HG02943 (cell line): ENCODE measurements at regions not wholly inside any gene's neighbourhood (a gene's known extent, or its start where the extent isn't known, plus 50 kb on each side); places are given as distances from the start of the nearest gene placed in this dataset.

Source experiments
- ATAC-seq: cut with Tn5 transposase; IDR thresholded peaks from one replicate; pipeline ENCODE4 v1.9.1; 2021; ENCODE audit warnings: mild to moderate bottlenecking, low read depth, moderate library complexity; ENCODE audit not compliant: unreplicated experiment

GRCh38 chr1:187078916-187079315, 250.2 kb downstream of the PLA2G4A start:
- ATAC-seq = no peak

GRCh38 chr1:187079330-187079729, 250.6 kb downstream of the PLA2G4A start:
- no peak for ATAC-seq

- ATAC-seq = no peak
Measured at GRCh38 chr1:187091666-187092065, 262.9 kb downstream of the PLA2G4A start.

- no peak for ATAC-seq
Measured at GRCh38 chr1:187092104-187092503, 263.4 kb downstream of the PLA2G4A start.

- ATAC-seq = no peak
Measured at GRCh38 chr1:187096689-187097088, 267.9 kb downstream of the PLA2G4A start.

- no peak for ATAC-seq
Measured at GRCh38 chr1:187110351-187110750, 281.6 kb downstream of the PLA2G4A start.

GRCh38 chr1:187114792-187115191, 286.0 kb downstream of the PLA2G4A start:
- no peak for ATAC-seq

GRCh38 chr1:187121661-187122060, 292.9 kb downstream of the PLA2G4A start:
- ATAC-seq = no peak

- no peak for ATAC-seq
Measured at GRCh38 chr1:187122566-187122965, 293.8 kb downstream of the PLA2G4A start.

- ATAC-seq = no peak
Measured at GRCh38 chr1:187129132-187129531, 300.4 kb downstream of the PLA2G4A start.

GRCh38 chr1:187143783-187144182, 315.0 kb downstream of the PLA2G4A start:
- no peak for ATAC-seq

GRCh38 chr1:187146388-187146787, 317.6 kb downstream of the PLA2G4A start:
- ATAC-seq = no peak

- no peak for ATAC-seq
Measured at GRCh38 chr1:187151555-187151954, 322.8 kb downstream of the PLA2G4A start.

GRCh38 chr1:187153047-187153446, 324.3 kb downstream of the PLA2G4A start:
- no peak for ATAC-seq

GRCh38 chr1:187157115-187157514, 328.4 kb downstream of the PLA2G4A start:
- ATAC-seq = no peak

- no peak for ATAC-seq
Measured at GRCh38 chr1:187157552-187157951, 328.8 kb downstream of the PLA2G4A start.

- no peak for ATAC-seq
Measured at GRCh38 chr1:187167555-187167954, 338.8 kb downstream of the PLA2G4A start.

GRCh38 chr1:187168297-187168696, 339.5 kb downstream of the PLA2G4A start:
- no peak for ATAC-seq

GRCh38 chr1:187185389-187185788, 356.6 kb downstream of the PLA2G4A start:
- no peak for ATAC-seq

GRCh38 chr1:187197685-187198084, 368.9 kb downstream of the PLA2G4A start:
- no peak for ATAC-seq

GRCh38 chr1:187203257-187203656, 374.5 kb downstream of the PLA2G4A start:
- ATAC-seq = no peak

GRCh38 chr1:187212377-187212776, 383.6 kb downstream of the PLA2G4A start:
- no peak for ATAC-seq

GRCh38 chr1:187226396-187226795, 397.6 kb downstream of the PLA2G4A start:
- no peak for ATAC-seq
